ENCODE measurements at regions not wholly inside any gene's neighbourhood (a gene's known extent, or its start where the extent isn't known, plus 50 kb on each side); places are given as distances from the start of the nearest gene placed in this dataset.

DNA sequence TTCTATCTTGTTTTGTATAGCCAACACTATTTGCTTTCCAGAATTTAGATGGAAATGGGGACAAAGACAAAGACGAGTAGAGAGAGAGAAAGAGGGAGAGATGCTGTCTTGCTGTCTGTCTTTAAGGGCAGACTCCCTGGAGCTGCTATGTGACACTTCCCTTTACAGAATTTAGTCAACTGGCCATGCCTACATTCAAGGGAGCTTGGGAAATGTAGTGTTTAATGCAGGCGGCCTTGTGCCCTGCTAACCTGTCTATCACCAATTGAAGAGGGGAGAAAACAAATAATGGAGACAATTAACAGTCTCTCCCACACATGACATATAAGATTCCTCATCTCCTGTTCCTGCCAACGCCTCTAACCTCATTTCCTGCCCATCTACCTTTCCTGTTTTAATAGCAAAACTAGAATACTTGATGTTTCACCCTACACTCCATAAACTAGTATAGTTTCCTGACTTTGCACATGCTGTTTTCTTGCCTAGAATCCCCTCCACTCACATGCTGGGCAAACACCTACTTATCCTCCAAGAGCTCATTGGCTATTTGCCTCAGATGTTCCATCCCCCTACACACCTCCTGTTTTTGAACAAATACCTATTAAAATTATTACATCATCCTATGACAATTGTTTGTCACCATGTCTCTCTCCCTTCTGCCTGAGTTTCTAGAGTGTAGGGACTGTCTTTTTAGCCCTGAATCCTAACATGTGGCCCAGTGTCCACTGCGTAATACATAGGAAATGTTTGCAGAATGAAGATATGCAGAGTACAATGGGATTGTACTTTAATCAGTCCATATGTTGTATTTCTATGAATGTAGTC is 117.2 kb downstream of the SLC25A24 start:
- peak; percentile 10 for DNase-seq

- DNase-seq: no peak
Measured at GRCh38 chr1:108082001-108082400, 117.0 kb upstream of the VAV3 start.

DNA sequence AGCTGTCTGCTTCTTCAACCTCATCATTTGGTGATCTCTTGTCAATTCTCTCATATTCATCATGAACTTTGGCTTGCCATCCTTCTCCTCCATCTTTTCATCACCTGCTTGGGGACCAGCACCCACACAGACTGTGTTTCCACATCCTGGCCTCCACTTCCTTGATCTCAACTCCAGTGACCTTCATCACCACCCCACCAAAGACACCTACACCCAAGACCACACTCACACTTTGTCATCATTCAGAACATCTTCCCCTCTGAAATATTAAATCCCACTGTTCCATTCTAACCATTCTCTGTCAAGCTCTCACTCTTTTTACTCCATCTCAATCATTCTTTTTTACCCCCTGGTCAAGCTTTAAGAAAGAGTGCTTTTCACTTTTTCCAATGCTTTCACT is 115.5 kb upstream of the VAV3 start:
- DNase-seq: peak; percentile 28

GRCh38 chr1:108079440-108080025 is 114.6 kb upstream of the VAV3 start:
- peak; percentile 30 for DNase-seq

DNA sequence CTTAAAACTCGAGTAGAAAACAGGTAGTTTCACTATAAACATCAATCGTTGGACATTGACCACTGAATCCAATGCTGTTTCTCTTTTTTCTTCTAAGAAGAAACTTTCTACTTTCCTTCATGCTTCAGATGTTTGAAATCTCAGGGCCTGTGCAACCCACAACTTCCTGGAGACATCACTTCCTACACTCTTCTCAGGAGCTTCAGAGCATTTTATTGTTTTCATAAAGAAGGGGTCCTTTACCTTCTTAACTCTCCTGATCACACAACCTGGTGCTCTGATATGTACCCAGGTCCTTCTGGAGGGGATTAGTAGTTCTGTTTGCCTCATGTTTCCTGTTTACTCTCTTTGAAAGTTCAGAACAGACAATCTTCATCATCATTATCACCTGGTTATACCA is 113.0 kb upstream of the VAV3 start:
- peak; percentile 7 for DNase-seq

GRCh38 chr1:108075055-108075454 is 110.1 kb upstream of the VAV3 start:
- DNase-seq: no peak

GRCh38 chr1:108072776-108073175 is 107.8 kb upstream of the VAV3 start:
- no peak for DNase-seq

DNA sequence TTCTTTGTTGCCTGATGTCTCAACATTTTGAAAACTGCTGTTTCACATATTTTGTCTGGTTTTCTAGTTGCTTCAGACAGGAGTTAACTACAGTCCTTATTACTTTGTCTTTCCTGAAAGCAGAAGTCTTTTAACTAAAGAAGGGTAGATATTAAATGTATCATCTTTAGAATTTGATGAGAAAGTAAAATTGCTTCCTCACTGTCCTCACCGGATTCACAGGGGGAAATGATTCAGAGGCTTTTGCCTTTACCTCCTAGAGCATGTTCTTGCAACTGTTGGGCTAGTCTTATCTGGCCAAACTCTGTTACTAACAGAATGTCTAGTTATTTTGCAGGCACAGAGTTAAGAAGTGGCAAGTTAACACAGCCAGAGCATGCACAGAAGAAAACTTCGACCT is 107.2 kb upstream of the VAV3 start:
- no peak for DNase-seq

DNA sequence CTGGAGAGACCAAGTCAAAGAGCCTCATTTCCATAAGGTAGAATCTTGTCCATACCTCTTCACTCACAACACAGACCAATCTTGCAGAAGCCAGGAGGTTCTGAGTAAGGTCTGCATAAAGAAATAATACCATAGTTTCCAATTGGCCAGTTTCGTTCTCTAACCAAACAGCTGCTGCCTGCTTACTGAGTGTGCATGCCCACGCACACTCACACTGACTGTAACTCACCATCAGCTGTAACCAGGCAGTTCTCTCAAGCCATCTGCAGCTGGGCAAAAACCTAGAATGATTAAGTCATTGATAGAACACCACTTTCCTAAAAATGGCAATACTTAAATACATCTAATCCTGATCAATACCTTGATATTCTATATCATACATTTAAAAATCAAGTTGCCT is 106.6 kb upstream of the VAV3 start:
- no peak for DNase-seq

DNA sequence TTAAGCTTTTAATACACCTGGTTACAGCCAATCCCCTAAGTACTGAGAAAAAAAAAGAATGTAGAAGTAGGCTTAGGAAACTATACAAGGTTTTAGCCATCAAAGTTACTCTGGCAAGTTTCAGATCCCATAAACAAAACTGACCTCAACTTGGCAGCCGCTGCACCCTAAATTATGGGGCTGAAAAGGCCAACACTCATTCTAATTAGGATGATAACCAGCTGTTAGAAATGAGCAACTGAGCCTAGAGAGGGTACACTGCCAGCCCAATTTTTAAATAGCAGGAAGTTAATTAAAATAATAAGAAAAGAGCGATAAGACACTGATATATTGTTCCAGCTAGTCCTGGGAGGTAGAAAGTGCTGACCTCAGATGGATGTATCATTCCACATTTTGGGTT is 105.7 kb upstream of the VAV3 start:
- DNase-seq: no peak

- no peak for DNase-seq
Measured at GRCh38 chr1:108067884-108068540, 103.0 kb upstream of the VAV3 start.

- DNase-seq: no peak
Measured at GRCh38 chr1:108066808-108067207, 101.8 kb upstream of the VAV3 start.

- no peak for DNase-seq
Measured at GRCh38 chr1:108064255-108064654, 99.3 kb upstream of the VAV3 start.

GRCh38 chr1:108063703-108064102 is 98.7 kb upstream of the VAV3 start:
- DNase-seq: peak; percentile 15

DNA sequence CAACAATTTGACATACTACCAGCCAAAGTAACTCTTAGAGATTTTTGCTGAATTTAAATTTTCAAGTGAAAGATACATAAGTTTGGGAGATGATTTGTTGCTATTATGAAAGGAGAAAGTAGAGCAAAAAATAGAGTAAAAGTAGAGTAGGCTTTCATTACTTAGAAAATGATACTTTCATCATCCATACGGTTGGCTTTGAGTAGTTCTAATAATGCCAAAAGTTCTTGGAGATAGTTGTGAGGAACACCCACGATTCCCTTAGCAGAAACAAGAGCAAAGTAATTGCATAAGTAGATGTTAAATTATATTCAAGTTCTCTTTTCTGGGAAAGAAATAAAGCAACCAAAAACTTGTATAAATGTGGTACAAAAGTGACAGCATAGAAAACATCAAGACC is 95.0 kb upstream of the VAV3 start:
- no peak for DNase-seq

DNA sequence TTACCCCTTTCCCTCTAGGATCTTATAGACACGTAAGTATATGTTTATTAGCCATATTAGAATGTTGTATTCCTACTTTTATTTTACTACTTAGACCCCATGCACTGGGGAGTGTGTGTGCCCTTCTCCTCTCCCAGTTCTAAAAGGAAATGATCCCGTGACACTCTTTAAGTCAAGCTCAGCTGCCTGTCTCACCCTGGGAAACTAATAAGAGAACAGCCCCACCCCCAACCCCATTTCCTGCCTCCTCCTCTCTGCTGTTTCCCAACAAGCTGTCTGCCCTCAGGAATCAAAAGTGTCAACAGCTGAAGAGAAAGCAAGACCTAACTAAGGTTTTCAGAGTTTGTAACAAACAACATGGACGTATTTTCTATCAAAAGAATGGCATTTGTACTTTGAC is 92.6 kb upstream of the VAV3 start:
- no peak for DNase-seq

- no peak for DNase-seq
Measured at GRCh38 chr1:108056436-108056990, 91.5 kb upstream of the VAV3 start.

GRCh38 chr1:108055387-108055786 is 90.4 kb upstream of the VAV3 start:
- DNase-seq: no peak

- no peak for DNase-seq
Measured at GRCh38 chr1:108054396-108054795, 89.4 kb upstream of the VAV3 start.

GRCh38 chr1:108053270-108054013 is 88.5 kb upstream of the VAV3 start:
- DNase-seq: no peak

GRCh38 chr1:108051631-108052377 is 86.8 kb upstream of the VAV3 start:
- no peak for DNase-seq

DNA sequence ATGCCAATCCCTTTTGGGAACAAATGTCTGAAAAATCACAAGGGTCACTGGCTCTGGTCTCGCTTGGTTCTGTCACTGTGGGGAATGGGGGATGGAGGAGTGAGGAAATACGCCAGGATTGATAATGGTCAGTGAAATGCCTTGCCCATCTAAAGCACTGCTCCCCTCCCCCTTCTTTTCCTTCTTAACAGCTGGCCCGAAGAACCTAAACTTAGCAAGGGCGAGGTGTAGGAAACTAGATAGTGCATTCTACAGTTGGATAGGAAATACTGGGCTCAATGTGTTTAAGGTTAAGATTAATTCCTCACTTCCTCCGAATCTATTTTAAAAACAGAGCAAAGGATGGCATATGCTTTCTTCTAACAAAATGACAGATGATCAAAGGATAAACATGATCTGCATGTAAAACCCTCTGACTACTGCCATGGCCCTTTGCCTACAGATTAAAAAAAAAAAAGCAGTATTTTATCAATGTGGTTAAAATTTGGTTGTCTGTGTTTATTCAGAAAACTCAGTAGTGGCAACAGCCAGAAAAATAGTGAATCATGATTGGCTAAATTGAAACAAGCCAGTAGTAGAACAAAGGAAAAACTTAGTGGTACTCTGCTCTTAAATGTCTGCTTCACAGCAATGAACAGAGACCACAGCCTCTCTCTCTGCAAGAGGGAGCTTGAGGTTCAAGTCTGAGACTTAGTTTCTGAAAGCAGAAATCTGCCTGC is 86.1 kb upstream of the VAV3 start:
- DNase-seq: no peak

Data from activated CD4-positive, alpha-beta T cell treated with anti-CD3 and anti-CD28 coated beads, Interleukin-2, Interleukin-6, amounts not matched to agents 100 ng/mL and 50 ng/mL, durations not matched to agents 16 hours and 8 hours (primary cell).